CD4-positive, alpha-beta T cell treated with Interleukin-15 for 4 hours (primary cell): ENCODE measurements at regions not wholly inside any gene's neighbourhood (a gene's known extent, or its start where the extent isn't known, plus 50 kb on each side); places are given as distances from the start of the nearest gene placed in this dataset.

Experiments used
- DNase-seq: peaks from one replicate; pipeline ENCODE4 v3.0.0-alpha.2; 2020; ENCODE audit warnings: low spot score

- DNase-seq: no peak
Measured at GRCh38 chr18:57915865-57916582, 112.9 kb upstream of the ATP8B1 start.

- no peak for DNase-seq
Measured at GRCh38 chr18:57915248-57915647, 112.1 kb upstream of the ATP8B1 start.

GRCh38 chr18:57913686-57914085 is 110.6 kb upstream of the ATP8B1 start:
- DNase-seq: no peak

DNA sequence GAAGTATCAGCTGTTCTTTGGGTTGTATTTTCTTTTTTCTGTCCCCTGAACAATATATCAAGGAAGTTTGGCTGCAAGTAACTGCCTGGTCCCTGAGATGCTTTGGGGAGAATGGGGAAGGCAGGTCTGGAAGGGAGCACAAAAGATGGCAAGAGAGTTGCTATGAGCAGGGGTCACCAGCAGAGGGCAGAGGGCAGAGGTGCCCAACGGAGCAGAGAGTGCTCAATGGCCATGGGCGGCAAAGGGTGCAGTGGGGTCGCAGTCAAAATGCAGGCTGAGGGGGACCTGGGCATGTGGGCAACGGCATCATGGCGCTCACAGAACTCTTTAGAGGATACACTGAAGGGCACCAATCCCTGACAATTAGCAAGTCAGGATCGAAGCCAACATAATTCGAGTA is 107.7 kb upstream of the ATP8B1 start:
- DNase-seq: no peak

GRCh38 chr18:57910134-57910533 is 107.0 kb upstream of the ATP8B1 start:
- DNase-seq: no peak

DNA sequence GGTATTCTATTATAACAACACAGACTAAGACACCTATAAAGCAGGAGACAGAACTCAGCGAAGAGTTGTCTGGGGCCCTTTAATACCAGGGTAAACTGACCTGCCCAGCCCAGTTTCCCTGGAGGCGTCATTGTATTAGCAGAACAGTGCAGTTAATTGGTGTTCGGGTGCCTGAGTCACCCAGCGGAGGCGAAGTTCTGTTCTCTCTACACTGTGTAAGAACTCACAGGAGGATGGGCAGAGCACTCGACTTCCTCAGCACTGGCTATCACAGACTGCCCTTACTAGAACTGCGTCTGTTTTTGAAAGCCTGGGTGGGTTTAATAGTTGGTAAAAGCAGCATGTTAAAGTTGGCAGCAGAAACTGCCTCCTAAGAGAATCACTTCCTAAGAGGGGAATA is 106.5 kb upstream of the ATP8B1 start:
- DNase-seq: no peak

DNA sequence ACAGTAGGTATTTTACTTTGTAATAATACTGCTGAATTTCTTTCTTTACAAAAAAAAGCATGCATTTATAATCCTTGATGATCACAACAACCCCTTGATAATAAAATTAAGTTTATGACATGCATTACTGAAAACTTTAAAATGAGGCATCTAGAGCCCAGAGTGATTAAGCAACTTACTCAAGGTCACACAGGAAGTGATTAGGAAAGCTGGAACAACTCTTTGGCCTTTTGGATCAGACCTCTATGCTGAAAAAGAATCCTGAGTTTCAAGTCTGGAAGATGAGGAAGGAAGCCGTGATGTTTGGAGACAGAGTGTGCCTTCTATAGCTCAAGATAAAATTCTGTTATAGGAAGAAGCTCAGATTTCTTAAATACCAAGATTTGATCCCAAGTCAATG is 105.0 kb upstream of the ATP8B1 start:
- no peak for DNase-seq

DNA sequence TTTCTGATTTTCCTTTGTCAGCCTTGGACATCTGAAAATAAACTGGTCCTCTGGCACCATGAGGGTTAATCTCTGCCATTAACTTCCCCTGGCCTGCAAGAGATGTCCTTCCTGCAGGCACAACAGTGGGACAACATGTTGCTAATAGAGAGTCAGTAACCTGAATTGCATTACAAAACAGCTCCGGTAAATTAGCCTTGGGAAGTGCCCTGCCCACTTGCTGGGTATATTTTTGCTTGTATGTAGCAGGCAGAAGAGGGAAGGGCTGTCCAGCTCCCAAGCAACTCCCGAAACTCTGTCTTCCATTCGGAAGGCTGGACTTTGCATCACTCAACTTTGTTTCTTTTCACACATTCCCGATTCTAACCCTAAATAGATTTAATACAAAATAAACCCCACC is 104.4 kb upstream of the ATP8B1 start:
- DNase-seq: no peak

DNA sequence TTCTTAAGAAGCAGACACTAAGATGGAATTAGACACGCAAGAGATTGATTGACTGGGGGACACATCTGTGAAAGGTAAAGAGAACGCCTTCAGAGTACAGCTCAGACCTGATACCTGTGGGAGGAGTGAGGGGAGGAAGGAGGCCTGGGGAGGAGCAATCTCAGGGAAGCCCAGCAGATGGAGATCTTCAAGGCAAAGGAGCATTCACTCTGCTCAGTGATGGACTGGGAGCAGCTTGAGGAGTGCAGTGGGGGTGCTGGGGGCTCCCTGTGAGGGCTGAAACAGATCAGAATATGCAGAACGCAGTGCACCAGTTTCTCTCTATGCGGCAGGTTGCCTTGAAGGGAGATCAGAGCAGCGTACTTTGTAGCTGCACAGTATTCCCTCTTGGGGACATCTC is 103.7 kb upstream of the ATP8B1 start:
- no peak for DNase-seq

GRCh38 chr18:57904535-57904934 is 101.4 kb upstream of the ATP8B1 start:
- DNase-seq: no peak

DNA sequence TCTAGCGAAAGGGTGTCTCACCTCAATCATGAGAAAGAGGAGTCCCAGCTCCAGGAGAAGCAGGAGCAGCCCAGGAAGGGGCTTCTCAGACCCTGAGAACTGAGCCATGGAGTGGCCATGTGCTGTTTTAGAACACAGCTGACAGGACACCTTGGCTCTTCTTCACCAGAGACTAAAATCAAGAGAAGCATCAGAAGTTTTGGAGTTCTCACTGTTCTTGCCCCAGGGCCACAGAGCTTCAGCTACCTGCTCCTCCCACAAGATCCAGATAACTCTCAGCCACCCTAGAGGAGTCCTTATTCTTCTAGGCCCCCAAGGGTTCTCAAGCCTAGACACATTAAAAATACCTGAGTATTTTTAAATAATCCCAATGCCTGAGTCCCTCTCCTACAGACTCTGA is 99.6 kb upstream of the ATP8B1 start:
- DNase-seq: no peak

DNA sequence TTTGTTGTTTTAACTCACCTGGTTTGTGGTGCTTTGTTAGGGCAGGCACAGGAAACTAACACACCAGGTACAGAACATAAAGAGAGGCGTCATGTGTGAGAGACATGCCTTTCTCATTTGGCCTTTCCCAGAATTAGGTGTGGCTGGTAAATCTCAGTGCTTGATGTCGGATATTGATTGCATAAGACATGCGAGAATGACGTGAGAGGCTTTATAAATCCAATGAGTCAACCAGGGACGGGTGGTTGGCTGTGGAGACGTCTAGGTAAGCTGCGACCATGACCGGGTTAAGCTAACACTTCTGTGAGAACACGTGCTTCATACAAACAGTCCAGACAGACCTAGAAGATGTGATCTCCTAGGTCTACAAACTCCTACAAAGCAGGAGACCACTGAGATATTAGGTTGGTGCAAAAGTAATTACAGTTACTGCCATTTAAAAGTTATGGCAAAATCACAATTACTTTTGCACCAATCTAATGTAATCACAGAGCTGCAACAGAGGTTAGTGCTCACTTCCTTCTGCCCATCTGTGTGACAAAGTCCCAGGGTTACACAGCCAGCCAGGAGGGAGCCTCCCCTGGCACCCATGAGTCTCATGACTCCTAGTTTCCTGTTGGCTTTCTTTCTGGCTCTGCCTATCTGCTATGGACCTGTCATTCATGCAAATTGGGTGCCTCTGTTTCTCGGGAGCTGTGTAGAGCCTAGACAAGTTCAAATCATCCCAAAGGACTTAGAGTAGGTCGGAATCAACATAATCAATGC is 98.9 kb upstream of the ATP8B1 start:
- no peak for DNase-seq

GRCh38 chr18:57900906-57901435 is 97.9 kb upstream of the ATP8B1 start:
- DNase-seq: no peak

DNA sequence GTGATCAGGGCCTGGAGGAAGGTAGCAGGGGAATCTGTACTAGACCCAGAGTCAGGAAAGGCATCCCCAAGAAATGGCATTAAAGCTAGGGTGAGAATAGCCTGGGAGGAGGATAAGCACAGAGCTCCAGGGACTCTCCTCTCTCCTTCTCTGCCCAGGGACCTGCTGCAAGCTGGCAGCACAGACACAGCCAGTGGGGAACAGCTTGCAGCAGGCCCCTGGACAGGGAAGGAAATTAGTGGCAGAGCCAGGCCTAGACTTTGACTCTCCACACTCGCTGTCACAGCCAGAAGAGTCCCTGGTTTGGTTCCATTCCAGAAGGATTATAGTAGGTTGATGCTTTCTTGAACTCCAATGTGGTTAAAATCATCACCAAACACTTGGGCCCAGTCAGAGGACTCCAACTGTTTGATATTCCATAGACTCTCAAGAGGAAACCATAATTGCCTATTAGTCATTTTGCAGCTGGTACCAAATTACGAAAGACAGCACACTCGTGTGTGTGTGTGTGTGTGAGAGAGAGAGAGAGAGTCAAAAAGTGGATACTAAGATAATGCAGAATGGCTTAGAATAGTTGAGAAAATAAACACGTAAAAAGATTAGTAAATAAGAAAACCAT is 95.5 kb upstream of the ATP8B1 start:
- DNase-seq: no peak

DNA sequence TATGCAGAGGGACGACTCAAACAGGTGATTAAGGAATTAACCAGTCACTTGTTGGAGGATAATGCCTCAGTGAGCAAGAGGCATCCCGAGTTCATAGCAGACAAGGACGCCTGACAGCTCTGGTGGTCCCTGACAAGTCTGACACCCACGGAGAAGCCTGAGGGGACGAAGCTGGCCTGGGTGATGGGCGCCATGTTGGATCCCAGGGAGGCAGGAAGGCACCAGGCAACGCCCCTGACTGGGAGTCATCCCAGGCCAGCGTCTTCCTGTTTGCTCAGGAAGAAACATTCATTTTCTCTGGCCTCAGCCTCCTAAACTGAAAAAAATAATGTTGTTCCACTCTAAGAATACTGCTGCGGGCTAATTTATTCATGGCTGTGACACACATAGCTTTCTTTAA is 92.1 kb upstream of the ATP8B1 start:
- no peak for DNase-seq

- no peak for DNase-seq
Measured at GRCh38 chr18:57891707-57892391, 88.7 kb upstream of the ATP8B1 start.

DNA sequence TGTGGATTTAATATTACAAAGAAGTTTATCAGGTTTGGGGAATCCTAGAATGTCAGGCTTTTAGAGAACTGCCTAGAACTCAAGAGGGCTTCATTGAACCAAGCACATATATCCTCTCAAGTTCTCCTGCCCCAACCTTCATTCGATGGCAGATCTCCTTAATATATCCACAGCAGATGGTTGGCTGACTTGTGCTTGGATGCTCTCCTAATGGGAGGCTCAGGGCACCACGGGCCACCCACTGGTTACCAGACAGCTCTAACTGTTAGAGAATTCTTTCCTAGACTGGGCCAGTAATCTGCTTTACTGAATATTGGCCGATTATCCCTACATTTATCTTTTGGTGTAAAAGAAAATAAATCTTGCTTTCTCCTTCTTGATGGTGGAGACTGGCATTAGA is 87.2 kb upstream of the ATP8B1 start:
- DNase-seq: no peak

DNA sequence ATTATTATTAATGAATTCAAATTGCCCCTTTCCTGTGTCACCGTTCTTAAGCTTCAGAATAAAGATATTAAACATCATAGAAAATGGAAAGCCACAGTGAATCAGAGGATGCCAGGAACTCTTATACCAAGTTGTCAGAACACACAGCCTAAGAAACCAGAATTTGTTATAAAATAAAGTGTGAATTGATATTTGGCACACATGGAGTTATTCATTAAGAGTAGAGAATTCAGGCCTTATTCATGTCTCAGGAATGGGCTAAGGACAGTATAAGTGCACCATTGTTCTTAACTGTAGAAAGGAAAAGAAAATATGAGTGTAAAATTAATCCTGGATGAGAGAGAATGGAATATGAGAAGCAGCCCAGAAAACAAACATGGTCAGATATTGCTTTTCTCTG is 86.7 kb upstream of the ATP8B1 start:
- no peak for DNase-seq

DNA sequence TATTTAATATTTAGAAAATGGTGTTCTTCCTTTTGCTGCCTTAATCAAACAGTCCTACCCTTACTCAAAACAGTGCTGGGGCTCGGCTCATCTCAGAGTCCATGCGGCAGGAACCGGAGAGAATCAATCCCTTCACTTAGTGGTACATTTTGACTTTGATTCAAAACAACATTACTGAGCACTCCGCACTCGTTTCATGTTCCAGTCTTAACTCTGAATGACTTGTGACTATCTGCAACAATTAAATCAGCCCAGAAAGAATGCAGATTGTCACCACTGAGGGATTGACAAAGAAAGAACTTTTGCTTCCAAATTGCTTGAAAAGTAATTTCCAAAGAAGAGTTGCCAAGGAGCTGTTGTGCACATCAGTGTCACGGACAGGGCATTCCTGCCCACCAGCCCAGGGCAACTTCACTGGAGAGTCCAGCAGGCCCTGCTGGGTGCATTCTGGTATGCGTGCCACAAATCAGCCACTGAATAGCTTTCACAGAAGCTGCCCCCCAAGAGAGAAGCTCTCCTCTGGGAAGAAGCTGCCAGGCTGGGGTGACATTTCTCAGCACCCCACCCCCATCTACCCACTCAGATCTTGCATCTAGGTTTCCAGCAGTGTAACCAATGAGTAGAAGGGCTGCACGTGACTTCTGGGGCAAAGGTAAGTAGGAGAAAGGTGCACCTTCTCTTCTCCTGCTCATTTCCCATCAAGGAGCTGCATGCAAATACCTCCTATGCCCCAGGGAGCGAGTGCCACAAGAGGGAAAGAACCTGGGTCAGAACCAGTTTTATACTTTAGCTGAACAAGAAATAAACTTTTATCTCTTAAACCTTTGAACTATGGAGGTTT is 84.6 kb upstream of the ATP8B1 start:
- no peak for DNase-seq

GRCh38 chr18:57885931-57886330 is 82.8 kb upstream of the ATP8B1 start:
- no peak for DNase-seq

DNA sequence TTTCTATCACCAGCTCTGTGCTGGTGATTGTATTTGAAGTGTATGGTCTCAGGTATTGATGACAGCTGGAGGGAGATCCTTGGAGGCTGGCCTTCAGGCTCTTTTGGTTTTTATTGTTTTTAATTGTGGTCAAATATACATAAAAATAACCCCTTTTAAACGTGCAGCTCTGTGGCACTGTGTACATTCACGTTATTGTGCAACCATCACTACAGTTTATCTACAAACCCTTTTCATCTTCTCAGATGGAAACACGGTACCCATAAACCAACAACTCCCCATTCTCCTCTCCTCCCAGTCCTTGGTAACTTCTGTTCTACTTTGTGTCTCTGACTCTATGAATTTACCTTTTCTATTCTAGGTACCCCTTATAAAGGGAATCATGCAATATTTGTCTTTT is 79.3 kb upstream of the ATP8B1 start:
- no peak for DNase-seq
